GM23338 (cell line): ENCODE measurements at regions not wholly inside any gene's neighbourhood (a gene's known extent, or its start where the extent isn't known, plus 50 kb on each side); places are given as distances from the start of the nearest gene placed in this dataset.

Experiments
- CREB1 ChIP-seq: fragments of 250-450 bp; sonication (Bioruptor Pico); IDR thresholded peaks from 2 replicates; pipeline ENCODE4 v1.5.0; 2020; ENCODE audit warnings: low read depth, mild to moderate bottlenecking, moderate library complexity
- EZH2 ChIP-seq: fragments of 200-600 bp; sonication (generic); IDR thresholded peaks from one replicate; pipeline ENCODE4 v1.8.0; 2017; ENCODE audit warnings: antibody characterized with exemption, mild to moderate bottlenecking, low read depth; ENCODE audit not compliant: unreplicated experiment
- POLR2AphosphoS5 ChIP-seq: IDR thresholded peaks from 2 replicates; pipeline ENCODE4 v1.6.1; 2016; ENCODE audit warnings: antibody characterized with exemption, low read depth
- STAT1 ChIP-seq: IDR thresholded peaks from one replicate; pipeline ENCODE4 v1.6.1; 2016; ENCODE audit warnings: antibody characterized with exemption; ENCODE audit not compliant: unreplicated experiment
- ZNF114 ChIP-seq: fragments of 250-450 bp; sonication (Bioruptor Pico); IDR thresholded peaks from 2 replicates; pipeline ENCODE4 v1.5.0; 2020; ENCODE audit warnings: mild to moderate bottlenecking, moderate library complexity
- ZNF331 ChIP-seq: fragments of 250-450 bp; sonication (Bioruptor Pico); IDR thresholded peaks from 2 replicates; pipeline ENCODE4 v1.5.0; 2020; ENCODE audit warnings: low read depth, mild to moderate bottlenecking, moderate library complexity
- TF ChIP-seq, protein P1 (sequence below): fragments of 250-450 bp; sonication (Bioruptor Pico); IDR thresholded peaks from 2 replicates; pipeline ENCODE4 v1.5.0; 2020; ENCODE audit warnings: mild to moderate bottlenecking, moderate library complexity
- TF ChIP-seq, protein P2 (sequence below), 2 experiments: fragments of 200-600 bp in 1 of 2; sonication (generic) in 1 of 2; conservative IDR thresholded peaks; 2 replicates each; pipeline versions ENCODE4 v1.5.1 to v1.6.1; 2016 to 2017; ENCODE audit warnings: antibody characterized with exemption in 2 of 2, low read depth in 2 of 2, mild to moderate bottlenecking in 2 of 2, moderate library complexity in 1 of 2
- TF ChIP-seq, protein P3 (sequence below): IDR thresholded peaks from 2 replicates; pipeline ENCODE4 v1.6.1; 2016; ENCODE audit warnings: antibody characterized with exemption
- TF ChIP-seq, protein P4 (sequence below): IDR thresholded peaks from one replicate; pipeline ENCODE4 v1.6.1; 2018; ENCODE audit warnings: antibody characterized with exemption; ENCODE audit not compliant: unreplicated experiment

DNA sequence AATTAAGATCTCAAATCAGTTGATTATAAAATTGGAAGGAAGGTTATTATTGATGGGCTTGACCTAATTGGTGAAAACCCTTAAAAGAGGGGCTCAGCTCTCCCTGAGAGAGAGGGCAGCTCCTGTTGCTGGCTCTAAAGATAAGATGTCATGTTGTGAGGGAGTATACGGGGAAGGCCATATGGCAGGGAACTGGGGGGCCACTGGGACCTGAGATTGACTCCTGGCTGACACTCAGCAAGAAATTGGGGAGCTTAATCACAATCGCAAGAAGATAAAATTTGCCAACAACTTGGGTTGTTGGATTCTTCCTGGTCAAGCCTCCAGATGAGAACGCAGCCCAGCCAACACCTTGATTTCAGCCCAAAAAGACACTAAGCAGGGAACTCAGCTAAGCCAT lies 69.7 kb upstream of the KCNJ6 start (continued):
- TF ChIP-seq, protein P1, sequence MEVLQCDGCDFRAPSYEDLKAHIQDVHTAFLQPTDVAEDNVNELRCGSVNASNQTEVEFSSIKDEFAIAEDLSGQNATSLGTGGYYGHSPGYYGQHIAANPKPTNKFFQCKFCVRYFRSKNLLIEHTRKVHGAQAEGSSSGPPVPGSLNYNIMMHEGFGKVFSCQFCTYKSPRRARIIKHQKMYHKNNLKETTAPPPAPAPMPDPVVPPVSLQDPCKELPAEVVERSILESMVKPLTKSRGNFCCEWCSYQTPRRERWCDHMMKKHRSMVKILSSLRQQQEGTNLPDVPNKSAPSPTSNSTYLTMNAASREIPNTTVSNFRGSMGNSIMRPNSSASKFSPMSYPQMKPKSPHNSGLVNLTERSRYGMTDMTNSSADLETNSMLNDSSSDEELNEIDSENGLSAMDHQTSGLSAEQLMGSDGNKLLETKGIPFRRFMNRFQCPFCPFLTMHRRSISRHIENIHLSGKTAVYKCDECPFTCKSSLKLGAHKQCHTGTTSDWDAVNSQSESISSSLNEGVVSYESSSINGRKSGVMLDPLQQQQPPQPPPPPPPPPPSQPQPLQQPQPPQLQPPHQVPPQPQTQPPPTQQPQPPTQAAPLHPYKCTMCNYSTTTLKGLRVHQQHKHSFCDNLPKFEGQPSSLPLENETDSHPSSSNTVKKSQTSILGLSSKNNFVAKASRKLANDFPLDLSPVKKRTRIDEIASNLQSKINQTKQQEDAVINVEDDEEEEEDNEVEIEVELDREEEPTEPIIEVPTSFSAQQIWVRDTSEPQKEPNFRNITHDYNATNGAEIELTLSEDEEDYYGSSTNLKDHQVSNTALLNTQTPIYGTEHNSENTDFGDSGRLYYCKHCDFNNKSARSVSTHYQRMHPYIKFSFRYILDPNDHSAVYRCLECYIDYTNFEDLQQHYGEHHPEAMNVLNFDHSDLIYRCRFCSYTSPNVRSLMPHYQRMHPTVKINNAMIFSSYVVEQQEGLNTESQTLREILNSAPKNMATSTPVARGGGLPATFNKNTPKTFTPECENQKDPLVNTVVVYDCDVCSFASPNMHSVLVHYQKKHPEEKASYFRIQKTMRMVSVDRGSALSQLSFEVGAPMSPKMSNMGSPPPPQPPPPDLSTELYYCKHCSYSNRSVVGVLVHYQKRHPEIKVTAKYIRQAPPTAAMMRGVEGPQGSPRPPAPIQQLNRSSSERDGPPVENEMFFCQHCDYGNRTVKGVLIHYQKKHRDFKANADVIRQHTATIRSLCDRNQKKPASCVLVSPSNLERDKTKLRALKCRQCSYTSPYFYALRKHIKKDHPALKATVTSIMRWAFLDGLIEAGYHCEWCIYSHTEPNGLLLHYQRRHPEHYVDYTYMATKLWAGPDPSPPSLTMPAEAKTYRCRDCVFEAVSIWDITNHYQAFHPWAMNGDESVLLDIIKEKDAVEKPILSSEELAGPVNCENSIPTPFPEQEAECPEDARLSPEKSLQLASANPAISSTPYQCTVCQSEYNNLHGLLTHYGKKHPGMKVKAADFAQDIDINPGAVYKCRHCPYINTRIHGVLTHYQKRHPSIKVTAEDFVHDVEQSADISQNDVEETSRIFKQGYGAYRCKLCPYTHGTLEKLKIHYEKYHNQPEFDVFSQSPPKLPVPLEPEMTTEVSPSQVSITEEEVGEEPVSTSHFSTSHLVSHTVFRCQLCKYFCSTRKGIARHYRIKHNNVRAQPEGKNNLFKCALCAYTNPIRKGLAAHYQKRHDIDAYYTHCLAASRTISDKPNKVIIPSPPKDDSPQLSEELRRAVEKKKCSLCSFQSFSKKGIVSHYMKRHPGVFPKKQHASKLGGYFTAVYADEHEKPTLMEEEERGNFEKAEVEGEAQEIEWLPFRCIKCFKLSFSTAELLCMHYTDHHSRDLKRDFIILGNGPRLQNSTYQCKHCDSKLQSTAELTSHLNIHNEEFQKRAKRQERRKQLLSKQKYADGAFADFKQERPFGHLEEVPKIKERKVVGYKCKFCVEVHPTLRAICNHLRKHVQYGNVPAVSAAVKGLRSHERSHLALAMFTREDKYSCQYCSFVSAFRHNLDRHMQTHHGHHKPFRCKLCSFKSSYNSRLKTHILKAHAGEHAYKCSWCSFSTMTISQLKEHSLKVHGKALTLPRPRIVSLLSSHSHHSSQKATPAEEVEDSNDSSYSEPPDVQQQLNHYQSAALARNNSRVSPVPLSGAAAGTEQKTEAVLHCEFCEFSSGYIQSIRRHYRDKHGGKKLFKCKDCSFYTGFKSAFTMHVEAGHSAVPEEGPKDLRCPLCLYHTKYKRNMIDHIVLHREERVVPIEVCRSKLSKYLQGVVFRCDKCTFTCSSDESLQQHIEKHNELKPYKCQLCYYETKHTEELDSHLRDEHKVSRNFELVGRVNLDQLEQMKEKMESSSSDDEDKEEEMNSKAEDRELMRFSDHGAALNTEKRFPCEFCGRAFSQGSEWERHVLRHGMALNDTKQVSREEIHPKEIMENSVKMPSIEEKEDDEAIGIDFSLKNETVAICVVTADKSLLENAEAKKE (CRISPR knock-in tag), result no peak
- TF ChIP-seq, protein P2, sequence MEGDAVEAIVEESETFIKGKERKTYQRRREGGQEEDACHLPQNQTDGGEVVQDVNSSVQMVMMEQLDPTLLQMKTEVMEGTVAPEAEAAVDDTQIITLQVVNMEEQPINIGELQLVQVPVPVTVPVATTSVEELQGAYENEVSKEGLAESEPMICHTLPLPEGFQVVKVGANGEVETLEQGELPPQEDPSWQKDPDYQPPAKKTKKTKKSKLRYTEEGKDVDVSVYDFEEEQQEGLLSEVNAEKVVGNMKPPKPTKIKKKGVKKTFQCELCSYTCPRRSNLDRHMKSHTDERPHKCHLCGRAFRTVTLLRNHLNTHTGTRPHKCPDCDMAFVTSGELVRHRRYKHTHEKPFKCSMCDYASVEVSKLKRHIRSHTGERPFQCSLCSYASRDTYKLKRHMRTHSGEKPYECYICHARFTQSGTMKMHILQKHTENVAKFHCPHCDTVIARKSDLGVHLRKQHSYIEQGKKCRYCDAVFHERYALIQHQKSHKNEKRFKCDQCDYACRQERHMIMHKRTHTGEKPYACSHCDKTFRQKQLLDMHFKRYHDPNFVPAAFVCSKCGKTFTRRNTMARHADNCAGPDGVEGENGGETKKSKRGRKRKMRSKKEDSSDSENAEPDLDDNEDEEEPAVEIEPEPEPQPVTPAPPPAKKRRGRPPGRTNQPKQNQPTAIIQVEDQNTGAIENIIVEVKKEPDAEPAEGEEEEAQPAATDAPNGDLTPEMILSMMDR (conservative IDR thresholded peaks at IDR 0.05; ENCODE audit: low read depth in 2 of 2), result no peak
- TF ChIP-seq POLR2AphosphoS5 (no peak), CREB1 (no peak), ZNF114 (CRISPR knock-in tag) (no peak), EZH2 (no peak), ZNF331 (CRISPR knock-in tag) (no peak), STAT1 (no peak)
- TF ChIP-seq, protein P3, sequence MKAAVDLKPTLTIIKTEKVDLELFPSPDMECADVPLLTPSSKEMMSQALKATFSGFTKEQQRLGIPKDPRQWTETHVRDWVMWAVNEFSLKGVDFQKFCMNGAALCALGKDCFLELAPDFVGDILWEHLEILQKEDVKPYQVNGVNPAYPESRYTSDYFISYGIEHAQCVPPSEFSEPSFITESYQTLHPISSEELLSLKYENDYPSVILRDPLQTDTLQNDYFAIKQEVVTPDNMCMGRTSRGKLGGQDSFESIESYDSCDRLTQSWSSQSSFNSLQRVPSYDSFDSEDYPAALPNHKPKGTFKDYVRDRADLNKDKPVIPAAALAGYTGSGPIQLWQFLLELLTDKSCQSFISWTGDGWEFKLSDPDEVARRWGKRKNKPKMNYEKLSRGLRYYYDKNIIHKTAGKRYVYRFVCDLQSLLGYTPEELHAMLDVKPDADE, result no peak
- TF ChIP-seq, protein P4, sequence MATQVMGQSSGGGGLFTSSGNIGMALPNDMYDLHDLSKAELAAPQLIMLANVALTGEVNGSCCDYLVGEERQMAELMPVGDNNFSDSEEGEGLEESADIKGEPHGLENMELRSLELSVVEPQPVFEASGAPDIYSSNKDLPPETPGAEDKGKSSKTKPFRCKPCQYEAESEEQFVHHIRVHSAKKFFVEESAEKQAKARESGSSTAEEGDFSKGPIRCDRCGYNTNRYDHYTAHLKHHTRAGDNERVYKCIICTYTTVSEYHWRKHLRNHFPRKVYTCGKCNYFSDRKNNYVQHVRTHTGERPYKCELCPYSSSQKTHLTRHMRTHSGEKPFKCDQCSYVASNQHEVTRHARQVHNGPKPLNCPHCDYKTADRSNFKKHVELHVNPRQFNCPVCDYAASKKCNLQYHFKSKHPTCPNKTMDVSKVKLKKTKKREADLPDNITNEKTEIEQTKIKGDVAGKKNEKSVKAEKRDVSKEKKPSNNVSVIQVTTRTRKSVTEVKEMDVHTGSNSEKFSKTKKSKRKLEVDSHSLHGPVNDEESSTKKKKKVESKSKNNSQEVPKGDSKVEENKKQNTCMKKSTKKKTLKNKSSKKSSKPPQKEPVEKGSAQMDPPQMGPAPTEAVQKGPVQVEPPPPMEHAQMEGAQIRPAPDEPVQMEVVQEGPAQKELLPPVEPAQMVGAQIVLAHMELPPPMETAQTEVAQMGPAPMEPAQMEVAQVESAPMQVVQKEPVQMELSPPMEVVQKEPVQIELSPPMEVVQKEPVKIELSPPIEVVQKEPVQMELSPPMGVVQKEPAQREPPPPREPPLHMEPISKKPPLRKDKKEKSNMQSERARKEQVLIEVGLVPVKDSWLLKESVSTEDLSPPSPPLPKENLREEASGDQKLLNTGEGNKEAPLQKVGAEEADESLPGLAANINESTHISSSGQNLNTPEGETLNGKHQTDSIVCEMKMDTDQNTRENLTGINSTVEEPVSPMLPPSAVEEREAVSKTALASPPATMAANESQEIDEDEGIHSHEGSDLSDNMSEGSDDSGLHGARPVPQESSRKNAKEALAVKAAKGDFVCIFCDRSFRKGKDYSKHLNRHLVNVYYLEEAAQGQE, result no peak
